OCI-LY7 (cell line): ENCODE measurements at regions not wholly inside any gene's neighbourhood (a gene's known extent, or its start where the extent isn't known, plus 50 kb on each side); places are given as distances from the start of the nearest gene placed in this dataset.

Source experiments
- EZH2phosphoT487 ChIP-seq: fragments of 200-600 bp; sonication (generic); IDR thresholded peaks from 2 replicates; pipeline ENCODE4 v1.6.1; 2018; ENCODE audit warnings: low read depth, borderline replicate concordance, mild to moderate bottlenecking, mixed run types, antibody characterized with exemption, low read length, moderate library complexity, mixed read lengths
- TF ChIP-seq, protein P1 (sequence below): fragments of 200-600 bp; sonication (generic); conservative IDR thresholded peaks from 2 replicates; pipeline ENCODE4 v1.5.1; 2014; ENCODE audit warnings: mild to moderate bottlenecking, antibody characterized with exemption, low read length, moderate library complexity, mixed read lengths

DNA sequence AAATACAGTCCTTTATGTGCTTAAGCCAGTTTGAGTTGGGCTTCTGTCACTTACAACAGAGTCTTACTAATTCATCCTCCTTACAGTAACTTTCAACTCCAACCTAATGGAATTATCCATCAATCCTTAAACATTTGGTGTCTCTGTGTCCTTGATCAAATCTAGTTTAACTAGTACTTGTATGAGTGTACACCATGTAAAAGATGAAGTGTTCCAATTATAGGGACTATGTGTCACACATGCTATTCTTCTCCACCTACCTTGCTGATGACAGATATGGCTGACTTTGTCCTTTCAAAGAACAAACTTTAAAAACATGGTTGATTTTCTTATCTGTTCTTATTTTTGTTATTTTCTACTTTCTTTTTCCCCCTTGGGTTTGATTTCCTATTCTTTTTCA is 60.4 kb upstream of the NBPF3 start:
- TF ChIP-seq, protein P1, sequence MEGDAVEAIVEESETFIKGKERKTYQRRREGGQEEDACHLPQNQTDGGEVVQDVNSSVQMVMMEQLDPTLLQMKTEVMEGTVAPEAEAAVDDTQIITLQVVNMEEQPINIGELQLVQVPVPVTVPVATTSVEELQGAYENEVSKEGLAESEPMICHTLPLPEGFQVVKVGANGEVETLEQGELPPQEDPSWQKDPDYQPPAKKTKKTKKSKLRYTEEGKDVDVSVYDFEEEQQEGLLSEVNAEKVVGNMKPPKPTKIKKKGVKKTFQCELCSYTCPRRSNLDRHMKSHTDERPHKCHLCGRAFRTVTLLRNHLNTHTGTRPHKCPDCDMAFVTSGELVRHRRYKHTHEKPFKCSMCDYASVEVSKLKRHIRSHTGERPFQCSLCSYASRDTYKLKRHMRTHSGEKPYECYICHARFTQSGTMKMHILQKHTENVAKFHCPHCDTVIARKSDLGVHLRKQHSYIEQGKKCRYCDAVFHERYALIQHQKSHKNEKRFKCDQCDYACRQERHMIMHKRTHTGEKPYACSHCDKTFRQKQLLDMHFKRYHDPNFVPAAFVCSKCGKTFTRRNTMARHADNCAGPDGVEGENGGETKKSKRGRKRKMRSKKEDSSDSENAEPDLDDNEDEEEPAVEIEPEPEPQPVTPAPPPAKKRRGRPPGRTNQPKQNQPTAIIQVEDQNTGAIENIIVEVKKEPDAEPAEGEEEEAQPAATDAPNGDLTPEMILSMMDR: no peak
- TF ChIP-seq EZH2phosphoT487: no peak
